ENCODE measurements at regions not wholly inside any gene's neighbourhood (a gene's known extent, or its start where the extent isn't known, plus 50 kb on each side); places are given as distances from the start of the nearest gene placed in this dataset.

DNA sequence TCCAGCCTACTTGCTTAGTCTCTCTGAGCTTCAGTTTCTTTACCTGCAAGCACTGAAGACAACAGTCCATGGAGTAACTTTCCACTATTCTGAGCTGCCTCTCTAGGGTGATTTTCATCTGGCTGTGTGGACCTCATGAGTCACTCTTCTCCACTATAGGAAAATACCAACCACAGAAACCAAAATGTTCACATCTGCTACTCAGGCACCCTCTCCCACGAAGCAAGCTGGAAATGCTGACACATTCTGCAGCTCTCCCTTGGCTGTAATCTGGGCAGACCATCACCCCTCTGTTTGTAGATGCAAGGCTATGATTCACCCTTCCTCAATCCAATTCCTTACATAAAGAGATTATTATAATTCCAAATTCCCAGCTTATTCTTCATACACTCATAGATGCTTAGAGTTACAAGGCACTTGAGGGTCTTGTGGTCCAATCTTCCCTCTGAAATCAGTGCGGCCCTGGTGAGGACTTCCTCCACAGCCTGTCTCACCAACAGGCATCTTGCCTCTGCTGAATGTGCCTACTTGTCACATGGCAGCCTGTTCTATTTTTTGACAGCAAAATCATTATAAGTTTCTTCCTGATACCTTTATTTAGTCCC is 97.0 kb upstream of the LNX1 start:
- Histone ChIP-seq H3K27ac (replicated peaks) (no peak overlapping the region), H3K9me3 (replicated peaks) (no peaks in the 10 kb centered on the region), H3K4me1 (no peaks in the 10 kb centered on the region), H3K27me3 (ENCODE audit: low read depth) (peaks cover 11% of the 10 kb centered on the region), H3K36me3 (no peaks in the 10 kb centered on the region), H3K4me3 (no peak overlapping the region)
- TF ChIP-seq, protein P1, sequence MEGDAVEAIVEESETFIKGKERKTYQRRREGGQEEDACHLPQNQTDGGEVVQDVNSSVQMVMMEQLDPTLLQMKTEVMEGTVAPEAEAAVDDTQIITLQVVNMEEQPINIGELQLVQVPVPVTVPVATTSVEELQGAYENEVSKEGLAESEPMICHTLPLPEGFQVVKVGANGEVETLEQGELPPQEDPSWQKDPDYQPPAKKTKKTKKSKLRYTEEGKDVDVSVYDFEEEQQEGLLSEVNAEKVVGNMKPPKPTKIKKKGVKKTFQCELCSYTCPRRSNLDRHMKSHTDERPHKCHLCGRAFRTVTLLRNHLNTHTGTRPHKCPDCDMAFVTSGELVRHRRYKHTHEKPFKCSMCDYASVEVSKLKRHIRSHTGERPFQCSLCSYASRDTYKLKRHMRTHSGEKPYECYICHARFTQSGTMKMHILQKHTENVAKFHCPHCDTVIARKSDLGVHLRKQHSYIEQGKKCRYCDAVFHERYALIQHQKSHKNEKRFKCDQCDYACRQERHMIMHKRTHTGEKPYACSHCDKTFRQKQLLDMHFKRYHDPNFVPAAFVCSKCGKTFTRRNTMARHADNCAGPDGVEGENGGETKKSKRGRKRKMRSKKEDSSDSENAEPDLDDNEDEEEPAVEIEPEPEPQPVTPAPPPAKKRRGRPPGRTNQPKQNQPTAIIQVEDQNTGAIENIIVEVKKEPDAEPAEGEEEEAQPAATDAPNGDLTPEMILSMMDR (IDR thresholded peaks at IDR 0.05; ENCODE audit: borderline replicate concordance), result no peak
- no peak for DNase-seq
- intact Hi-C loops (cut with micrococcal nuclease), result no loop called here

DNA sequence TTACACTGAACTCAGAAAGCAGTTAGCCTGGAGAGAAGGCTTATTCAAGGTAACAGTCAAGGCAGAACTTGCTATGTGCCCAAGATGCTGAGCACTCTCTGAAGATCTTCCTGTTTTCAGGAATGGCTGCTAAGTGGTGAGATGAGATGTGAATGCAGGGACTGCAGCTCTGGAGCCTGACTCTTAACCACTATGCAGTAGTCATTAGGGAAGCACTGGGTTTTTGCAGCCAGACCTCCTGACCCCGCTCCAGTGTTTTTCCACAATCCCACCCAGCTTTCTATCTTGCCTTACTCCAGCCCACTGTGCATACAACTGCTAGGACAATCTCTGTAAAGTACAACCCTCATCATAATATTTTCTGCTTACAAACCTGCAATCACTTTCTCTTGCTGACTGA is 95.2 kb upstream of the LNX1 start:
- Histone ChIP-seq H3K4me3 (no peak overlapping the region), H3K9me3 (replicated peaks) (no peaks in the 10 kb centered on the region), H3K27me3 (ENCODE audit: low read depth) (peaks cover 15% of the 10 kb centered on the region), H3K36me3 (no peaks in the 10 kb centered on the region), H3K4me1 (no peaks in the 10 kb centered on the region), H3K27ac (replicated peaks) (no peak overlapping the region)
- intact Hi-C loops (cut with micrococcal nuclease), result no loop called here
- TF ChIP-seq, protein P1 (IDR thresholded peaks at IDR 0.05; ENCODE audit: borderline replicate concordance), result no peak
- no peak for DNase-seq

DNA sequence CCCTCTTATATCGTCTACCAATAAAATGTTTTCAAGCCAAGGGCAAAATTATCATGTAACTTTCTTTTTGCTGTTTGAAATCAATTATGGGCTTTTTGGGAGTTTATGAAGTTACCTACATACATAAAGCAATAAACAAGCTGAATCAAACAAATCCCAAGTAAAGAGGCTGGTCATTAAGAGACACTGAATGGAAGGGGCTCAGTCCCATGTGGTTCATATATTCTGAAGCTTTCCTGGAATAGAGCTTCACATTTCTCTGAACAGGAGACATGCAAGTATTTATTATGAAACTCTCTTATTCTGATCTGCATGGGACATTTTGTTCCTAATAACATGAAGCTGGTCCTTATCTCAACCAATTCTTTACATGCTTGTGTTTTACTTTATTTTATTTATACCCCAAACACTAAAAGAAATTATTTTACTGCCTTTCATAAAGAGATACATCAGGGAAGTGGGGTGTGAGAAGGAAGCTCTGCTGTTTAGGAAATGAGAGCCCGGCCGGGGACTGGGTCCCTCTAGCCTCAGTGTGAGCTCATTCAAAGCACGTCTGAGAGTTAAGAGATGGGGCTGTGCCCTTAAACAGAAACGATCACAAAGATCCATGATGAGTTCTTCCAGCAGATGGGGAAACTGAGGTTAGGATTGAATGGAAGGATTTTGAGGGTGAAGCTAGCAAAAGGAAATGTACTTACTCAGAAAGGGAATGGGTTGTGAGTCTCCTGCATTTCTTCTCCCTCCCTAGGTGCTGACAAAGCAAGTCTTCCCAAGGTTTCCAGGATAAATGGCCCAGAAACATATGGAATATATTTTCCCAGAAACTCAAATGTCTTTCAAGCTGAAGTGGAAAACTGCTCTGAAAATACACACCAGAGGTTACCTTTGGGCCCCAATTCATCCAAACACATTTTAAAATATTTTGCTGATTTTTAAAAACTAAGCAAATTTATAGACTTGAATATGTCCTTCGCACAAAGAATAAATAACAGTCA is 93.1 kb upstream of the LNX1 start:
- TF ChIP-seq, protein P1 (IDR thresholded peaks at IDR 0.05; ENCODE audit: borderline replicate concordance), result no peak
- H3K27ac ChIP-seq (replicated peaks), result no peak overlapping the region
- no peak for DNase-seq
- H3K4me3 ChIP-seq, result no peak overlapping the region
- H3K27me3 ChIP-seq (ENCODE audit: low read depth), result peaks cover 5% of the 10 kb centered on the region
- no peaks in the 10 kb centered on the region for H3K9me3 ChIP-seq (replicated peaks)
- intact Hi-C loops (cut with micrococcal nuclease), result no loop called here
- H3K36me3 ChIP-seq, result no peaks in the 10 kb centered on the region
- H3K4me1 ChIP-seq, result no peaks in the 10 kb centered on the region

- H3K27ac ChIP-seq (replicated peaks), result no peak overlapping the region
- no peaks in the 10 kb centered on the region for H3K4me1 ChIP-seq
- intact Hi-C loops (cut with micrococcal nuclease), result no loop called here
- no peak overlapping the region for H3K4me3 ChIP-seq
- no peaks in the 10 kb centered on the region for H3K36me3 ChIP-seq
- TF ChIP-seq, protein P1 (IDR thresholded peaks at IDR 0.05; ENCODE audit: borderline replicate concordance), result no peak
- no peaks in the 10 kb centered on the region for H3K9me3 ChIP-seq (replicated peaks)
- H3K27me3 ChIP-seq (ENCODE audit: low read depth), result peaks cover 3% of the 10 kb centered on the region
- no peak for DNase-seq
Observed at GRCh38 chr4:53682908-53683307, 91.6 kb upstream of the LNX1 start.

- H3K4me1 ChIP-seq, result no peaks in the 10 kb centered on the region
- no peak overlapping the region for H3K27ac ChIP-seq (replicated peaks)
- no peak for DNase-seq
- H3K4me3 ChIP-seq, result no peak overlapping the region
- TF ChIP-seq, protein P1 (IDR thresholded peaks at IDR 0.05; ENCODE audit: borderline replicate concordance), result no peak
- intact Hi-C loops (cut with micrococcal nuclease), result no loop called here
- H3K36me3 ChIP-seq, result no peaks in the 10 kb centered on the region
- H3K27me3 ChIP-seq (ENCODE audit: low read depth), result peaks cover 3% of the 10 kb centered on the region
- no peaks in the 10 kb centered on the region for H3K9me3 ChIP-seq (replicated peaks)
Observed at GRCh38 chr4:53682196-53682595, 90.9 kb upstream of the LNX1 start.
